HEK293T (cell line): ENCODE measurements at regions not wholly inside any gene's neighbourhood (a gene's known extent, or its start where the extent isn't known, plus 50 kb on each side); places are given as distances from the start of the nearest gene placed in this dataset.

Experiments used
- ARNT ChIP-seq: fragments of 450-650 bp; IDR thresholded peaks from 2 replicates; pipeline ENCODE4 v1.6.1; 2017; ENCODE audit warnings: mild to moderate bottlenecking
- FOXA1 ChIP-seq: fragments of 450-650 bp; IDR thresholded peaks from 2 replicates; pipeline ENCODE4 v1.6.1; 2016; ENCODE audit warnings: mild to moderate bottlenecking
- FOXK2 ChIP-seq: fragments of 450-650 bp; IDR thresholded peaks from 2 replicates; pipeline ENCODE4 v1.6.1; 2016; ENCODE audit warnings: mild to moderate bottlenecking
- HDGF ChIP-seq: fragments of 450-650 bp; IDR thresholded peaks from 2 replicates; pipeline ENCODE4 v1.6.1; 2017; ENCODE audit warnings: antibody characterized with exemption, borderline replicate concordance
- L3MBTL2 ChIP-seq: fragments of 450-650 bp; conservative IDR thresholded peaks from 2 replicates; pipeline ENCODE4 v1.6.1; 2016; ENCODE audit warnings: mild to moderate bottlenecking
- PKNOX1 ChIP-seq: fragments of 450-650 bp; IDR thresholded peaks from 2 replicates; pipeline ENCODE4 v1.6.1; 2016
- SP1 ChIP-seq: fragments of 450-650 bp; IDR thresholded peaks from 2 replicates; pipeline ENCODE4 v1.6.1; 2017
- SUZ12 ChIP-seq: fragments of 450-650 bp; IDR thresholded peaks from 2 replicates; pipeline ENCODE4 v1.6.1; 2016; ENCODE audit warnings: mild to moderate bottlenecking
- TARDBP ChIP-seq: fragments of 450-650 bp; IDR thresholded peaks from 2 replicates; pipeline ENCODE4 v1.6.1; 2016

- TF ChIP-seq SP1, result no peak
- TF ChIP-seq ARNT, result no peak
- no peak for TF ChIP-seq HDGF
- TF ChIP-seq L3MBTL2, result no peak
- no peak for TF ChIP-seq TARDBP
- no peak for TF ChIP-seq FOXK2
- TF ChIP-seq FOXA1, result no peak
- no peak for TF ChIP-seq PKNOX1
- TF ChIP-seq SUZ12, result no peak
These were observed 384.4 kb downstream of the ADGRL2 start for GRCh38 chr1:82185084-82185483.
